Neural cell (in vitro differentiated cells): ENCODE measurements at regions not wholly inside any gene's neighbourhood (a gene's known extent, or its start where the extent isn't known, plus 50 kb on each side); places are given as distances from the start of the nearest gene placed in this dataset.

Experiments used
- CTCF ChIP-seq: fragments of 450-650 bp; IDR thresholded peaks from 2 replicates; pipeline ENCODE4 v1.5.1; 2014; ENCODE audit warnings: antibody characterized with exemption, mild to moderate bottlenecking, moderate library complexity; ENCODE audit not compliant: poor library complexity, severe bottlenecking
- EZH2 ChIP-seq: fragments of 200-600, 300-800 bp; shearing (Covaris generic), sonication (generic); IDR thresholded peaks from 2 replicates; pipeline ENCODE4 v1.6.1; 2014; ENCODE audit warnings: antibody characterized with exemption, low read length, borderline replicate concordance, mild to moderate bottlenecking; ENCODE audit not compliant: insufficient read depth, poor library complexity, severe bottlenecking
- RAD21 ChIP-seq: fragments of 450-650 bp; conservative IDR thresholded peaks from 2 replicates; pipeline ENCODE4 v1.6.1; 2014; ENCODE audit warnings: antibody characterized with exemption, mild to moderate bottlenecking, moderate library complexity

DNA sequence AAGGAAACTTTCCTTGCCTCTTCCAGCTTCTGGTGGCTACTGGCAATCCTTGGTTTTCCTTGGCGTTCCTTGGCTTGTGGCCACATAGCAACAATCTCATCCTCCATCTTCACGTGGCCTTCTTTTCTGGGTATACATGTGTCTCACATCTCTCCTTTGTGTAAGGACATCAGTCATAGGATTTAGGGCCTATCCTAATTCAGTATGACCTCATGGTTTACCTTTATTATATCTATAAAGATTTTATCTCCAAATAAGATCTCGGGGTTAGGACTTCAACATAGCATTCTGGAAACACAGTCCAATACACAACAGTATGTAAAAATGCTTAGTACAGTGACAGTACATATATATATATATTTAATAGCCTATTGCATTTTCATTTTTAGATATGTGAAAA is 58.4 kb upstream of the LRIG3 start:
- no peak for TF ChIP-seq EZH2
- no peak for TF ChIP-seq RAD21
- TF ChIP-seq CTCF: no peak
